WTC11 (cell line): ENCODE measurements at regions not wholly inside any gene's neighbourhood (a gene's known extent, or its start where the extent isn't known, plus 50 kb on each side); places are given as distances from the start of the nearest gene placed in this dataset.

Experiments used
- ATAC-seq: fragments of 200-7000 bp; cut with Tn5 transposase; 2 replicates; pipeline ENCODE4 v1.10.0; 2021; ENCODE audit warnings: mild to moderate bottlenecking, moderate library complexity
- CTCF ChIA-PET: fragments of 300-600 bp; sonication (Branson Sonifier 250); formaldehyde crosslinking; loops from one replicate; lab custom pipeline; 2021; ENCODE audit warnings: antibody characterized with exemption; lab: Charles Lee
- POLR2A ChIA-PET: fragments of 350-600 bp; sonication (Branson Sonifier 250); formaldehyde crosslinking; loops from one replicate; lab custom pipeline; 2021; ENCODE audit warnings: antibody characterized with exemption; lab: Charles Lee
- DNase-seq: peaks from one replicate; pipeline ENCODE4 v3.0.0; 2021; ENCODE audit warnings: low spot score
- H3K27ac Mint-ChIP-seq: 2 replicates; pipeline ENCODE4 v1.8.0; 2021; ENCODE audit warnings: mixed read lengths
- H3K27me3 Mint-ChIP-seq: 2 replicates; pipeline ENCODE4 v1.8.0; 2021; ENCODE audit warnings: low read depth, mild to moderate bottlenecking, moderate library complexity, mixed read lengths
- H3K36me3 Mint-ChIP-seq: 2 replicates; pipeline ENCODE4 v1.8.0; 2021; ENCODE audit warnings: mixed read lengths
- H3K4me1 Mint-ChIP-seq: 2 replicates; pipeline ENCODE4 v1.8.0; 2022; ENCODE audit warnings: mixed read lengths
- H3K4me3 Mint-ChIP-seq: 2 replicates; pipeline ENCODE4 v1.8.0; 2021; ENCODE audit warnings: mild to moderate bottlenecking, moderate library complexity, mixed read lengths
- H3K9me3 Mint-ChIP-seq: 2 replicates; pipeline ENCODE4 v1.8.0; 2021; ENCODE audit warnings: mixed read lengths
- AR ChIP-seq: fragments of 250-450 bp; sonication (Bioruptor Pico); IDR thresholded peaks from 2 replicates; pipeline ENCODE4 v1.9.0; 2021; ENCODE audit warnings: mild to moderate bottlenecking
- ARID4B ChIP-seq: sonication (generic); formaldehyde crosslinking; IDR thresholded peaks from 2 replicates; pipeline ENCODE4 v1.8.0; 2023; ENCODE audit warnings: missing genetic modification reagents, mild to moderate bottlenecking, borderline replicate concordance
- CREB1 ChIP-seq: sonication (generic); formaldehyde crosslinking; IDR thresholded peaks from 2 replicates; pipeline ENCODE4 v1.8.0; 2023; ENCODE audit warnings: mild to moderate bottlenecking, missing genetic modification reagents
- GRHL2 ChIP-seq: fragments of 250-450 bp; sonication (Bioruptor Pico); IDR thresholded peaks from 2 replicates; pipeline ENCODE4 v1.8.0; 2022; ENCODE audit warnings: mild to moderate bottlenecking, moderate library complexity; ENCODE audit not compliant: insufficient replicate concordance, severe bottlenecking
- GTF2I ChIP-seq: fragments of 250-450 bp; sonication (Bioruptor Pico); conservative IDR thresholded peaks from 2 replicates; pipeline ENCODE4 v1.4.0; 2021; ENCODE audit warnings: mild to moderate bottlenecking
- NFATC4 ChIP-seq: fragments of 250-450 bp; sonication (Bioruptor Pico); IDR thresholded peaks from 2 replicates; pipeline ENCODE4 v1.9.0; 2021; ENCODE audit warnings: mild to moderate bottlenecking
- NFE2L1 ChIP-seq: sonication (generic); formaldehyde crosslinking; IDR thresholded peaks from 2 replicates; pipeline ENCODE4 v1.8.1; 2023; ENCODE audit warnings: missing genetic modification reagents
- PRDM15 ChIP-seq: sonication (generic); formaldehyde crosslinking; IDR thresholded peaks from 2 replicates; pipeline ENCODE4 v1.8.0; 2022; ENCODE audit warnings: missing genetic modification reagents
- PRRX2 ChIP-seq: fragments of 250-450 bp; sonication (Bioruptor Pico); IDR thresholded peaks from 2 replicates; pipeline ENCODE4 v1.8.0; 2021; ENCODE audit warnings: mild to moderate bottlenecking
- TEAD1 ChIP-seq: sonication (generic); formaldehyde crosslinking; IDR thresholded peaks from 2 replicates; pipeline ENCODE4 v1.8.0; 2022; ENCODE audit warnings: mild to moderate bottlenecking, missing genetic modification reagents
- TP53 ChIP-seq: sonication (generic); formaldehyde crosslinking; IDR thresholded peaks from 2 replicates; pipeline ENCODE4 v1.8.1; 2023; ENCODE audit warnings: mild to moderate bottlenecking, missing genetic modification reagents
- ZNF281 ChIP-seq: sonication (generic); formaldehyde crosslinking; IDR thresholded peaks from 2 replicates; pipeline ENCODE4 v1.8.0; 2023; ENCODE audit warnings: mild to moderate bottlenecking, missing genetic modification reagents
- ZNF416 ChIP-seq: fragments of 250-450 bp; sonication (Bioruptor Pico); IDR thresholded peaks from 2 replicates; pipeline ENCODE4 v1.9.0; 2021; ENCODE audit warnings: mild to moderate bottlenecking, inconsistent platforms
- TF ChIP-seq, protein P1 (sequence below): fragments of 250-450 bp; sonication (Bioruptor Pico); IDR thresholded peaks from 2 replicates; pipeline ENCODE4 v1.9.0; 2021; ENCODE audit warnings: mild to moderate bottlenecking
- TF ChIP-seq, protein P2 (sequence below): sonication (generic); formaldehyde crosslinking; IDR thresholded peaks from 2 replicates; pipeline ENCODE4 v1.8.0; 2023; ENCODE audit warnings: missing genetic modification reagents

- no peak for TF ChIP-seq ZNF281 (CRISPR knock-in tag)
- TF ChIP-seq TEAD1, result no peak
- CTCF ChIA-PET, result no interaction called here
- Mint-ChIP-seq H3K27ac (no peak overlapping the region), H3K9me3 (peaks cover 10% of the 10 kb centered on the region), H3K4me1 (no peaks in the 10 kb centered on the region), H3K36me3 (no peaks in the 10 kb centered on the region), H3K27me3 (no peaks in the 10 kb centered on the region), H3K4me3 (no peak overlapping the region)
- POLR2A ChIA-PET, result no interaction called here
- no peak for ATAC-seq
- DNase-seq, result no peak
Observed at GRCh38 chr18:22293417-22293816, 124.0 kb downstream of the GATA6 start.

- Mint-ChIP-seq H3K36me3 (no peaks in the 10 kb centered on the region), H3K9me3 (peaks cover 10% of the 10 kb centered on the region), H3K4me1 (no peaks in the 10 kb centered on the region), H3K27ac (no peak overlapping the region), H3K4me3 (no peak overlapping the region), H3K27me3 (no peaks in the 10 kb centered on the region)
- ChIA-PET POLR2A (no interaction called here), CTCF (no interaction called here)
- no peak for DNase-seq
- no peak for ATAC-seq
- TF ChIP-seq AR (CRISPR knock-in tag) (no peak), GRHL2 (no peak), TP53 (CRISPR knock-in tag) (no peak), PRRX2 (no peak), ZNF416 (no peak), NFE2L1 (CRISPR knock-in tag) (no peak), PRDM15 (CRISPR knock-in tag) (no peak), GTF2I (no peak), CREB1 (CRISPR knock-in tag) (no peak), NFATC4 (CRISPR knock-in tag) (no peak), ARID4B (CRISPR knock-in tag) (no peak)
- TF ChIP-seq, protein P1, sequence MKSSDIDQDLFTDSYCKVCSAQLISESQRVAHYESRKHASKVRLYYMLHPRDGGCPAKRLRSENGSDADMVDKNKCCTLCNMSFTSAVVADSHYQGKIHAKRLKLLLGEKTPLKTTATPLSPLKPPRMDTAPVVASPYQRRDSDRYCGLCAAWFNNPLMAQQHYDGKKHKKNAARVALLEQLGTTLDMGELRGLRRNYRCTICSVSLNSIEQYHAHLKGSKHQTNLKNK, result no peak
- TF ChIP-seq, protein P2, sequence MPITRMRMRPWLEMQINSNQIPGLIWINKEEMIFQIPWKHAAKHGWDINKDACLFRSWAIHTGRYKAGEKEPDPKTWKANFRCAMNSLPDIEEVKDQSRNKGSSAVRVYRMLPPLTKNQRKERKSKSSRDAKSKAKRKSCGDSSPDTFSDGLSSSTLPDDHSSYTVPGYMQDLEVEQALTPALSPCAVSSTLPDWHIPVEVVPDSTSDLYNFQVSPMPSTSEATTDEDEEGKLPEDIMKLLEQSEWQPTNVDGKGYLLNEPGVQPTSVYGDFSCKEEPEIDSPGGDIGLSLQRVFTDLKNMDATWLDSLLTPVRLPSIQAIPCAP (CRISPR knock-in tag), result no peak
Observed at GRCh38 chr18:22290004-22290403, 120.6 kb downstream of the GATA6 start.
